H1 (cell line): ENCODE measurements at regions not wholly inside any gene's neighbourhood (a gene's known extent, or its start where the extent isn't known, plus 50 kb on each side); places are given as distances from the start of the nearest gene placed in this dataset.

Experiments used
- BCL11A ChIP-seq, 2 experiments: IDR thresholded peaks; one replicate each; pipeline ENCODE4 v1.6.1; 2011; ENCODE audit warnings: low read depth in 2 of 2, low read length in 2 of 2, mild to moderate bottlenecking in 2 of 2
- FOSL1 ChIP-seq: IDR thresholded peaks from 2 replicates; pipeline ENCODE4 v1.6.1; 2011; ENCODE audit warnings: mild to moderate bottlenecking, low read depth, low read length, moderate library complexity; ENCODE audit not compliant: insufficient read depth
- POU5F1 ChIP-seq: IDR thresholded peaks from 2 replicates; pipeline ENCODE4 v1.6.1; 2011; ENCODE audit warnings: low read depth, mild to moderate bottlenecking, low read length, moderate library complexity
- SIX5 ChIP-seq: IDR thresholded peaks from 2 replicates; pipeline ENCODE4 v1.6.1; 2011; ENCODE audit warnings: mild to moderate bottlenecking, low read depth, low read length

- no peak for TF ChIP-seq BCL11A (IDR thresholded peaks at IDR 0.05; ENCODE audit: low read depth in 2 of 2, low read length in 2 of 2)
- TF ChIP-seq FOSL1: no peak
- TF ChIP-seq SIX5: no peak
- TF ChIP-seq POU5F1: no peak
These were observed 367.7 kb downstream of the KIF16B start (continued) for GRCh38 chr20:16205507-16205906.
